ENCODE measurements at regions not wholly inside any gene's neighbourhood (a gene's known extent, or its start where the extent isn't known, plus 50 kb on each side); places are given as distances from the start of the nearest gene placed in this dataset.
"Not testable (repeated sequence)": the region's sequence is repeated elsewhere in the genome, so short reads cannot be mapped to it uniquely, and the experiment has no call there.

GRCh38 chr1:100629391-100629790 is 90.2 kb upstream of the VCAM1 start:
- no peak for DNase-seq

- DNase-seq = no peak
These were observed 88.5 kb upstream of the VCAM1 start for GRCh38 chr1:100631015-100631551.

- no peak for DNase-seq
These were observed 76.7 kb upstream of the VCAM1 start for GRCh38 chr1:100642826-100643225.

- DNase-seq = no peak
These were observed 75.9 kb upstream of the VCAM1 start for GRCh38 chr1:100643471-100644196.

GRCh38 chr1:100646001-100646400 is 73.5 kb upstream of the VCAM1 start:
- no peak for DNase-seq

DNA sequence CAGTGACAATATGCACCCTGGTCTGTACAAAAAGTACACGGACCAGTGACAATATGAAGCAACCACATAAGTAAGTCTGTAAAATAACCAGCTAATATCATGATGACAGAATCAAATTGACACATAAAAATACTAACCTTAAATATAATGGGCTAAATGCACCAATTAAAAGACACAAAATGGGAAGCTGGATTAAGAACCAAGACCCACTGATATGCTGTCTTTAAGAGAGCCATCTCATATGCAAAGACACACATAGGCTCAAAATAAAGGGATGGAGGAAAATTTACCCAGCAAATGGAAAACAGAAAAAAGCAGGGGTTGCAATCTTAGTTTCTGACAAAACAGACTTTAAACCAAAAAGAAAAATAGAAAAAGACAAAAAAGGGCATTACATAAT is 70.4 kb upstream of the VCAM1 start:
- no peak for DNase-seq

DNA sequence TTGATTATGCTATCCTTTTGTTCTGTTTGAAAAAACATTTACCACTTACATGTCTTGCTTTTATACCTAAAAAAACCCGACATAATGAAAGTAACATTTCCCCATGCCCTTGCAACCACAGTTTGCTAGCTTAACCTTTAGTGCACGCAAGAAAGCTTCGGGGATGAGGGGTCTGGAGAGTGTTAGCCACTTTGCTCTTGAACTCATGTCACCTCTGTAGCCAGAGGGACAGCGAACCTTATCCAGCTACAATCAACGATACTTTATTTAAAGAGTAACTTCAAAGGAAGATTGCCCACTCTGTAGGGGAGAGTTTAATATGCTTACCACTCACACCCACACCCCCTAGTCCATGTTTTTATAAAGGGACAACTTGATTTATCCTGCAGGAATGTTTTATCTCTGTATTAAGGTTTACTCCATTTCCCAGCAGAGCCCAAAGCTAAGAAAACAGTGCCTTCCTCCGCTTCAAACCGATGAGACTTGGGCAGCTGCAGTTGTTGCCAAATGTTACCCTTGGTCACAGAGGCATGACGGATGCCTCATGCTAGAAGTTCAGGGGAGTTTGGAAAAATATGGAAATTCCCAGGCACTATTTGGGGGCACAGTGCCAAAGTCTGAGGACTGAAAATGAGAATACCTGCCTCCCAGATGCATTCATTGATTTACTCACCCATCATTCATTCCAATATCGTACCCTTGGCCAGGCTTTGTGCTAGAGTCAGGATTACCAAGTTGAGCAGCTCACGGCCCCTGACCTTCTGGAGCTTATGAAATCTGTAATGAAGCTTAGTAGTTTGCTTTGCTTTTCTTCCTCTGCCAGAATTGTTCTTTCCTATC is 61.4 kb upstream of the VCAM1 start:
- no peak for DNase-seq

GRCh38 chr1:100658716-100659026 is 60.9 kb upstream of the VCAM1 start:
- no peak for DNase-seq

- no peak for DNase-seq
These were observed 58.4 kb upstream of the VCAM1 start for GRCh38 chr1:100661176-100661575.

DNA sequence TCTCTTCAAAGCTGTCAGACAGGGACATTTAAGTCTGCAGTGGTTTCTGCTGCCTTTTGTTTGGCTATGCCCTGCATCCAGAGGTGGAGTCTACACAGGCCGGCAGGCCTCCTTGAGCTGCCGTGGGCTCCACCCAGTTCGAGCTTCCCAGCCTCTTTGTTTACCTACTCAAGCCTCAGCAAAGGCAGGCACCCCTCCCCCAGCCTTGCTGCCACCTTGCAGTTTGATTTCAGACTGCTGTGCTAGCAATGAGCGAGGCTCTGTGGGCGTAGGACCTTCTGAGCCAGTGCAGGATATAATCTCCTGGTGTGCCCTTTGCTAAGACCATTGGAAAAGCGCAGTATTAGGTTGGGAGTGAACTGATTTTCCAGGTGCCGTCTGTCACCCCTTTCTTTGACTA is 51.0 kb upstream of the VCAM1 start:
- DNase-seq = not testable (repeated sequence)

Data from retina (tissue), 1 donor.